Parathyroid adenoma (tissue), 2 donors: ENCODE measurements at regions not wholly inside any gene's neighbourhood (a gene's known extent, or its start where the extent isn't known, plus 50 kb on each side); places are given as distances from the start of the nearest gene placed in this dataset.

ENCODE experiments used
- H2AFZ ChIP-seq: fragments of 300-600 bp; sonication (generic); one replicate; pipeline ENCODE4 v1.7.0; 2017; ENCODE audit warnings: antibody characterized with exemption, mild to moderate bottlenecking
- H3K27ac ChIP-seq: fragments of 300-600 bp; sonication (generic); one replicate; pipeline ENCODE4 v1.7.0; 2017
- H3K27me3 ChIP-seq: fragments of 300-600 bp; sonication (generic); one replicate; pipeline ENCODE4 v1.7.0; 2017; ENCODE audit warnings: low read length; ENCODE audit not compliant: control insufficient read depth, insufficient read depth
- H3K36me3 ChIP-seq: fragments of 300-600 bp; sonication (generic); one replicate; pipeline ENCODE4 v1.7.0; 2017; ENCODE audit warnings: low read length; ENCODE audit not compliant: control insufficient read depth, insufficient read depth
- H3K4me1 ChIP-seq: fragments of 300-600 bp; sonication (generic); one replicate; pipeline ENCODE4 v1.7.0; 2017; ENCODE audit warnings: control low read depth
- H3K4me2 ChIP-seq: fragments of 300-600 bp; sonication (generic); one replicate; pipeline ENCODE4 v1.7.0; 2017; ENCODE audit warnings: low read length
- H3K4me3 ChIP-seq: fragments of 300-600 bp; sonication (generic); one replicate; pipeline ENCODE4 v1.7.0; 2017; ENCODE audit warnings: low read depth, low read length
- H3K79me2 ChIP-seq: fragments of 300-600 bp; sonication (generic); one replicate; pipeline ENCODE4 v1.7.0; 2017; ENCODE audit warnings: control low read depth
- H3K9ac ChIP-seq: fragments of 300-600 bp; sonication (generic); one replicate; pipeline ENCODE4 v1.7.0; 2017; ENCODE audit warnings: mild to moderate bottlenecking
- H3K9me3 ChIP-seq: fragments of 300-600 bp; sonication (generic); one replicate; pipeline ENCODE4 v1.7.0; 2017; ENCODE audit warnings: low read length; ENCODE audit not compliant: control insufficient read depth
- CTCF ChIP-seq: fragments of 300-600 bp; sonication (generic); IDR thresholded peaks from one replicate; pipeline ENCODE4 v1.7.0; 2017; ENCODE audit warnings: antibody characterized with exemption, mild to moderate bottlenecking
- donor health status: primary hyperparathyroidism.

GRCh38 chr11:116466191-116466590 is 306.6 kb downstream of the BUD13 start:
- Histone ChIP-seq H3K4me3 (no peak overlapping the region), H3K79me2 (no peaks in the 10 kb centered on the region), H3K9ac (no peak overlapping the region), H3K4me2 (no peak overlapping the region), H3K4me1 (no peaks in the 10 kb centered on the region), H3K27ac (no peak overlapping the region), H3K27me3 (no peaks in the 10 kb centered on the region), H3K9me3 (no peaks in the 10 kb centered on the region), H2AFZ (no peak overlapping the region), H3K36me3 (no peaks in the 10 kb centered on the region)
- TF ChIP-seq CTCF: no peak

DNA sequence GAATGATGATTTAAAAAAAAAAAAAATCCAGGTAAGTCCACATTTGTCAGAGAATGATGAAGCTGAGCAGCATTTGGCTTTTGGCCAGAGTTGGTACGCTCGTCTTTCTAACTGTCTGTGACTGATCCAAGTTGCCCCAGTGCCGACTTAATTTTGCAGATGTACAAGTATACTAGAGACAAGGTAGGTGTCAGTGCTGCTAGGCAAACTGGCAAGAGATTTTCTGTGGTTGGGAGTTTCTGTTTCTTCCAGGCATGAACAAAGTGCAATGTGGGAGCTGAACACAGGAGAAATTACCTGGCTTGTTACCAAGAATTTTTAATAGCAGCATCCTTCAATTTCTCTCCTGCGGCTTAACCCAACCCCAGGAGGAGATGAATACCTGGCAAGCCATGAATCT is 307.7 kb downstream of the BUD13 start:
- H3K27me3 ChIP-seq: no peaks in the 10 kb centered on the region

GRCh38 chr11:116461789-116462188 is 311.0 kb downstream of the BUD13 start:
- H3K9me3 ChIP-seq: no peaks in the 10 kb centered on the region
- no peak for TF ChIP-seq CTCF
- no peaks in the 10 kb centered on the region for H3K36me3 ChIP-seq
- H3K4me3 ChIP-seq: no peak overlapping the region
- no peak overlapping the region for H2AFZ ChIP-seq
- no peak overlapping the region for H3K27ac ChIP-seq
- no peak overlapping the region for H3K4me2 ChIP-seq
- no peaks in the 10 kb centered on the region for H3K79me2 ChIP-seq
- no peaks in the 10 kb centered on the region for H3K4me1 ChIP-seq
- H3K9ac ChIP-seq: no peak overlapping the region
- no peaks in the 10 kb centered on the region for H3K27me3 ChIP-seq

More for the DNA sequence above, 307.7 kb downstream of the BUD13 start:
- Histone ChIP-seq H3K79me2 (no peaks in the 10 kb centered on the region), H3K4me1 (no peaks in the 10 kb centered on the region), H3K27ac (no peak overlapping the region), H3K4me2 (no peak overlapping the region), H3K36me3 (no peaks in the 10 kb centered on the region), H3K4me3 (no peak overlapping the region), H3K9ac (no peak overlapping the region), H3K9me3 (no peaks in the 10 kb centered on the region), H2AFZ (no peak overlapping the region)
- TF ChIP-seq CTCF: no peak

- H3K4me2 ChIP-seq: no peak overlapping the region
- H3K4me1 ChIP-seq: no peaks in the 10 kb centered on the region
- H3K27ac ChIP-seq: no peak overlapping the region
- no peaks in the 10 kb centered on the region for H3K27me3 ChIP-seq
- no peaks in the 10 kb centered on the region for H3K36me3 ChIP-seq
- no peaks in the 10 kb centered on the region for H3K79me2 ChIP-seq
- H2AFZ ChIP-seq: no peak overlapping the region
- no peak overlapping the region for H3K9ac ChIP-seq
- H3K9me3 ChIP-seq: no peaks in the 10 kb centered on the region
- H3K4me3 ChIP-seq: no peak overlapping the region
- TF ChIP-seq CTCF: no peak
Observed at GRCh38 chr11:116460156-116460920, 312.4 kb downstream of the BUD13 start.
